ENCODE measurements at regions not wholly inside any gene's neighbourhood (a gene's known extent, or its start where the extent isn't known, plus 50 kb on each side); places are given as distances from the start of the nearest gene placed in this dataset.
"Not testable (repeated sequence)": the region's sequence is repeated elsewhere in the genome, so short reads cannot be mapped to it uniquely, and the experiment has no call there.

GRCh38 chr13:81874681-81875661 lies 1534.0 kb upstream of the SPRY2 start:
- no peak for TF ChIP-seq CTCF (IDR thresholded peaks at IDR 0.05)
- ATAC-seq (ENCODE audit: low FRiP score) (no peak), DNase-seq (ENCODE audit: low spot score) (no peak)

- no peak for TF ChIP-seq CTCF (IDR thresholded peaks at IDR 0.05)
- no peak for ATAC-seq (ENCODE audit: low FRiP score)
- DNase-seq (ENCODE audit: low spot score): no peak
Observed at GRCh38 chr13:81874253-81874652, 1533.3 kb upstream of the SPRY2 start.

GRCh38 chr13:81872581-81872980 lies 1531.7 kb upstream of the SPRY2 start:
- ATAC-seq (ENCODE audit: low FRiP score) (no peak), DNase-seq (ENCODE audit: low spot score) (no peak)
- TF ChIP-seq CTCF (IDR thresholded peaks at IDR 0.05): no peak

GRCh38 chr13:81871751-81872325 lies 1530.9 kb upstream of the SPRY2 start:
- DNase-seq (ENCODE audit: low spot score); ATAC-seq (ENCODE audit: low FRiP score): not testable (repeated sequence)

- TF ChIP-seq CTCF (IDR thresholded peaks at IDR 0.05): no peak
- ATAC-seq (ENCODE audit: low FRiP score) (no peak), DNase-seq (ENCODE audit: low spot score) (no peak)
Observed at GRCh38 chr13:81848291-81848690, 1507.4 kb upstream of the SPRY2 start.

GRCh38 chr13:81846771-81847170 lies 1505.8 kb upstream of the SPRY2 start:
- TF ChIP-seq CTCF (IDR thresholded peaks at IDR 0.05): no peak
- DNase-seq (ENCODE audit: low spot score) (no peak), ATAC-seq (ENCODE audit: low FRiP score) (no peak)

- TF ChIP-seq CTCF (IDR thresholded peaks at IDR 0.05): no peak
- ATAC-seq (ENCODE audit: low FRiP score) (no peak), DNase-seq (ENCODE audit: low spot score) (no peak)
Observed at GRCh38 chr13:81821259-81821658, 1480.3 kb upstream of the SPRY2 start.

All from omental fat pad (tissue), 3 donors.